Right lung (tissue), 2 donors: ENCODE measurements at regions not wholly inside any gene's neighbourhood (a gene's known extent, or its start where the extent isn't known, plus 50 kb on each side); places are given as distances from the start of the nearest gene placed in this dataset.
A peak's percentile ranks its signal among the peaks of the same experiment; 100 is the strongest.

ENCODE experiments used
- DNase-seq, 2 donors: peaks; one replicate each; pipeline ENCODE4 v3.0.0-alpha.2; 2013

GRCh38 chr3:168395551-168395950, 299.8 kb upstream of the GOLIM4 start:
- no peak for DNase-seq

- DNase-seq, result no peak
Observed at GRCh38 chr3:168394439-168394838, 298.7 kb upstream of the GOLIM4 start.

- no peak for DNase-seq
Observed at GRCh38 chr3:168386301-168386700, 290.6 kb upstream of the GOLIM4 start.

- DNase-seq, result no peak
Observed at GRCh38 chr3:168384990-168385389, 289.3 kb upstream of the GOLIM4 start.

GRCh38 chr3:168383573-168383972, 287.8 kb upstream of the GOLIM4 start:
- no peak for DNase-seq

GRCh38 chr3:168371846-168372245, 276.1 kb upstream of the GOLIM4 start:
- no peak for DNase-seq

GRCh38 chr3:168364967-168365366, 269.2 kb upstream of the GOLIM4 start:
- no peak for DNase-seq

GRCh38 chr3:168362661-168363247, 267.0 kb upstream of the GOLIM4 start:
- DNase-seq, result no peak

GRCh38 chr3:168362156-168362555, 266.4 kb upstream of the GOLIM4 start:
- DNase-seq, result no peak

- DNase-seq, result no peak
Observed at GRCh38 chr3:168360993-168361392, 265.3 kb upstream of the GOLIM4 start.

GRCh38 chr3:168342946-168343850, 247.5 kb upstream of the GOLIM4 start:
- no peak for DNase-seq

GRCh38 chr3:168341956-168342936, 246.5 kb upstream of the GOLIM4 start:
- no peak for DNase-seq

- DNase-seq, result no peak
Observed at GRCh38 chr3:168341192-168341815, 245.6 kb upstream of the GOLIM4 start.

GRCh38 chr3:168338161-168338560, 242.4 kb upstream of the GOLIM4 start:
- no peak for DNase-seq

GRCh38 chr3:168336276-168336675, 240.6 kb upstream of the GOLIM4 start:
- no peak for DNase-seq

GRCh38 chr3:168333410-168333935, 237.7 kb upstream of the GOLIM4 start:
- peak; percentile 47 to 67 for DNase-seq

- DNase-seq, result no peak
Observed at GRCh38 chr3:168331756-168332155, 236.0 kb upstream of the GOLIM4 start.

GRCh38 chr3:168330983-168331382, 235.3 kb upstream of the GOLIM4 start:
- DNase-seq, result no peak

GRCh38 chr3:168327856-168328255, 232.1 kb upstream of the GOLIM4 start:
- DNase-seq, result peak; percentile 59 to 67

- no peak for DNase-seq
Observed at GRCh38 chr3:168325684-168326083, 230.0 kb upstream of the GOLIM4 start.

- no peak for DNase-seq
Observed at GRCh38 chr3:168322941-168323340, 227.2 kb upstream of the GOLIM4 start.
